T-helper 2 cell (primary cell): ENCODE measurements at regions not wholly inside any gene's neighbourhood (a gene's known extent, or its start where the extent isn't known, plus 50 kb on each side); places are given as distances from the start of the nearest gene placed in this dataset.
"Not testable (repeated sequence)": the region's sequence is repeated elsewhere in the genome, so short reads cannot be mapped to it uniquely, and the experiment has no call there.

Experiments
- DNase-seq, 5 experiments: peaks; one replicate each; pipeline versions ENCODE4 v3.0.0 to v3.0.0-alpha.2; 2012 to 2022

- no peak for DNase-seq
Observed at GRCh38 chr10:85492684-85493083, 873.9 kb downstream of the GRID1 start.

GRCh38 chr10:85493703-85494102, 872.9 kb downstream of the GRID1 start:
- no peak for DNase-seq

GRCh38 chr10:85504641-85505040, 862.0 kb downstream of the GRID1 start:
- not testable (repeated sequence) for DNase-seq

- no peak for DNase-seq
Observed at GRCh38 chr10:85508159-85508558, 858.4 kb downstream of the GRID1 start.

- no peak for DNase-seq
Observed at GRCh38 chr10:85510682-85511081, 855.9 kb downstream of the GRID1 start.

GRCh38 chr10:85513436-85513835, 853.2 kb downstream of the GRID1 start:
- DNase-seq = no peak

GRCh38 chr10:85515316-85515715, 851.3 kb downstream of the GRID1 start:
- DNase-seq = no peak

- no peak for DNase-seq
Observed at GRCh38 chr10:85524001-85524666, 842.5 kb downstream of the GRID1 start.

GRCh38 chr10:85527616-85528317, 838.8 kb downstream of the GRID1 start:
- DNase-seq = no peak

- no peak for DNase-seq
Observed at GRCh38 chr10:85528318-85528652, 838.3 kb downstream of the GRID1 start.

GRCh38 chr10:85531706-85532105, 834.9 kb downstream of the GRID1 start:
- no peak for DNase-seq

GRCh38 chr10:85532773-85533172, 833.8 kb downstream of the GRID1 start:
- DNase-seq = no peak

- no peak for DNase-seq
Observed at GRCh38 chr10:85535926-85536325, 830.7 kb downstream of the GRID1 start.

GRCh38 chr10:85537561-85537960, 829.0 kb downstream of the GRID1 start:
- DNase-seq = no peak

GRCh38 chr10:85538601-85539000, 828.0 kb downstream of the GRID1 start:
- DNase-seq = no peak

GRCh38 chr10:85542152-85542551, 824.4 kb downstream of the GRID1 start:
- no peak for DNase-seq

GRCh38 chr10:85542936-85543730, 823.5 kb downstream of the GRID1 start:
- DNase-seq = no peak

- DNase-seq = no peak
Observed at GRCh38 chr10:85544956-85545355, 821.6 kb downstream of the GRID1 start.

GRCh38 chr10:85545874-85546273, 820.7 kb downstream of the GRID1 start:
- DNase-seq = no peak

GRCh38 chr10:85547460-85548023, 819.1 kb downstream of the GRID1 start:
- DNase-seq = no peak

- peak in 2 of 5 experiments; percentile 8 to 63 for DNase-seq
Observed at GRCh38 chr10:85548034-85548433, 818.6 kb downstream of the GRID1 start.
